ENCODE measurements at regions not wholly inside any gene's neighbourhood (a gene's known extent, or its start where the extent isn't known, plus 50 kb on each side); places are given as distances from the start of the nearest gene placed in this dataset.

DNA sequence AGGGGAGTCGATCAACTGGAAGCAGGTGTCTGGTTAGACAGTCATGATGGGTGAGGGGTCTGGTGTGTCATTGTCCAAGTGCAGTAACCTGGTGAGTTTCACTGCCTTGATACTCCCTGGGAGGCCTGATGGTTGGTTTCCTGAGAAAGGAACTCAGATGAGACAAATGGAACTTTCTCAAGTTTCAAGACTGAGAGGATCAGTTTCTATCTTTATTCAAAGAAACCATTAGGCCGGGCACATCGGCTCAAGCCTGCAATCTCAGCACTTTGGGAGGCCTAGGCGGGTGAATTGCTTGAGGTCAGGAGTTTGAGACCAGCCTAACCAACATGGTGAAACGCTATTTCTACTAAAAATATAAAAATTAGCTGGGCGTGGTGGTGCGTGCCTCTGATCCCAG, 776.1 kb downstream of the AACS start:
- Histone ChIP-seq H3K9me3 (ENCODE audit: low read length) (0 out of 2 replicates have a peak, but pooled peaks cover 9% of the 10 kb centered on the region), H3K9me2 (replicated peaks; ENCODE audit: low read length) (no peaks in the 10 kb centered on the region), H2AFZ (ENCODE audit: low read length) (no peak overlapping the region), H3K4me3 (ENCODE audit: low read length) (no peak overlapping the region), H4K20me1 (ENCODE audit: low read length) (no peaks in the 10 kb centered on the region), H3K79me2 (ENCODE audit: low read length) (no peaks in the 10 kb centered on the region), H3K4me2 (ENCODE audit: low read length) (no peak overlapping the region), H3F3A (ENCODE audit: low read length, unreplicated experiment) (no peaks in the 10 kb centered on the region), H3K4me1 (ENCODE audit: insufficient read depth, low read length) (no peaks in the 10 kb centered on the region), H3K27me3 (ENCODE audit: low read length) (no peaks in the 10 kb centered on the region), H3K9ac (ENCODE audit: low read length) (no peak overlapping the region), H3K36me3 (ENCODE audit: low read depth, low read length) (no peaks in the 10 kb centered on the region), H3K27ac (ENCODE audit: low read length) (no peak overlapping the region)
- ATAC-seq (no peak), DNase-seq (no peak)
- no peak for TF ChIP-seq EZH2phosphoT487 (IDR thresholded peaks at IDR 0.05; ENCODE audit: borderline replicate concordance, low read length)
- TF ChIP-seq, protein P1, sequence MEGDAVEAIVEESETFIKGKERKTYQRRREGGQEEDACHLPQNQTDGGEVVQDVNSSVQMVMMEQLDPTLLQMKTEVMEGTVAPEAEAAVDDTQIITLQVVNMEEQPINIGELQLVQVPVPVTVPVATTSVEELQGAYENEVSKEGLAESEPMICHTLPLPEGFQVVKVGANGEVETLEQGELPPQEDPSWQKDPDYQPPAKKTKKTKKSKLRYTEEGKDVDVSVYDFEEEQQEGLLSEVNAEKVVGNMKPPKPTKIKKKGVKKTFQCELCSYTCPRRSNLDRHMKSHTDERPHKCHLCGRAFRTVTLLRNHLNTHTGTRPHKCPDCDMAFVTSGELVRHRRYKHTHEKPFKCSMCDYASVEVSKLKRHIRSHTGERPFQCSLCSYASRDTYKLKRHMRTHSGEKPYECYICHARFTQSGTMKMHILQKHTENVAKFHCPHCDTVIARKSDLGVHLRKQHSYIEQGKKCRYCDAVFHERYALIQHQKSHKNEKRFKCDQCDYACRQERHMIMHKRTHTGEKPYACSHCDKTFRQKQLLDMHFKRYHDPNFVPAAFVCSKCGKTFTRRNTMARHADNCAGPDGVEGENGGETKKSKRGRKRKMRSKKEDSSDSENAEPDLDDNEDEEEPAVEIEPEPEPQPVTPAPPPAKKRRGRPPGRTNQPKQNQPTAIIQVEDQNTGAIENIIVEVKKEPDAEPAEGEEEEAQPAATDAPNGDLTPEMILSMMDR (conservative IDR thresholded peaks at IDR 0.05; ENCODE audit: low read depth, low read length): no peak
- no peak for TF ChIP-seq EZH2 (IDR thresholded peaks at IDR 0.05; ENCODE audit: low read length, unreplicated experiment)
- CTCF ChIA-PET: no interaction called here
- BruUV-seq (replicated peaks): no TSS peak
- POLR2A ChIA-PET (ENCODE audit: unreplicated experiment): no interaction called here
- intact Hi-C loops (cut with micrococcal nuclease): no loop called here

DNA sequence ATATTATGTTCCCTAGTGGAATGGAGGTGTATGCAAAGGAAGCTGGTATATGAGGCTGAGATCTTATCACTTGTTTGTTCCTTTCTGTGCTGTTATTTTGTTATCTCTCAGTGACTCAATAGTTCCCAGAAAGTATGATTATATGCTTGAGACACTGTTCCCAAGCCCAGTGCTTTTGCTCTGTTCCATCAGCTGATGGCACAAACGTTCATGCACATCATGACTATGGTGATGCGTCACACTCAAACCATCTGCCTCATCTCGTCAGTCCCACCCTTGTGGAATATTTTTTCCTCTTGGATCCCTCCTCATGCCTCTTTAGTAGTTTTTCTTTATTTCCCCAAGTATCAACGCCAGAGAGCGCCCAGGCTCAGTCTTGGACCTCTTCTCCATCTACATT, 786.9 kb downstream of the AACS start:
- Histone ChIP-seq H3K9ac (ENCODE audit: low read length) (no peak overlapping the region), H3K4me1 (ENCODE audit: insufficient read depth, low read length) (no peaks in the 10 kb centered on the region), H4K20me1 (ENCODE audit: low read length) (no peaks in the 10 kb centered on the region), H3K4me2 (ENCODE audit: low read length) (no peak overlapping the region), H3F3A (ENCODE audit: low read length, unreplicated experiment) (no peaks in the 10 kb centered on the region), H3K36me3 (ENCODE audit: low read depth, low read length) (no peaks in the 10 kb centered on the region), H3K9me2 (replicated peaks; ENCODE audit: low read length) (no peaks in the 10 kb centered on the region), H3K27me3 (ENCODE audit: low read length) (no peaks in the 10 kb centered on the region), H2AFZ (ENCODE audit: low read length) (no peak overlapping the region), H3K27ac (ENCODE audit: low read length) (no peak overlapping the region), H3K9me3 (ENCODE audit: low read length) (no peaks in the 10 kb centered on the region; the same call in 1 of the 2 replicates), H3K4me3 (ENCODE audit: low read length) (no peak overlapping the region), H3K79me2 (ENCODE audit: low read length) (no peaks in the 10 kb centered on the region)
- ChIA-PET CTCF (no interaction called here), POLR2A (ENCODE audit: unreplicated experiment) (no interaction called here)
- BruUV-seq (replicated peaks): no TSS peak
- intact Hi-C loops (cut with micrococcal nuclease): no loop called here
- ATAC-seq (no peak), DNase-seq (no peak)
- TF ChIP-seq, protein P1 (conservative IDR thresholded peaks at IDR 0.05; ENCODE audit: low read depth, low read length): no peak
- TF ChIP-seq EZH2 (IDR thresholded peaks at IDR 0.05; ENCODE audit: low read length, unreplicated experiment) (no peak), EZH2phosphoT487 (IDR thresholded peaks at IDR 0.05; ENCODE audit: borderline replicate concordance, low read length) (no peak)

GRCh38 chr12:125852679-125853078, 787.4 kb downstream of the AACS start:
- ChIA-PET CTCF (no interaction called here), POLR2A (ENCODE audit: unreplicated experiment) (no interaction called here)
- Histone ChIP-seq H3K4me2 (ENCODE audit: low read length) (no peak overlapping the region), H3F3A (ENCODE audit: low read length, unreplicated experiment) (no peaks in the 10 kb centered on the region), H3K9me2 (replicated peaks; ENCODE audit: low read length) (no peaks in the 10 kb centered on the region), H3K9me3 (ENCODE audit: low read length) (no peaks in the 10 kb centered on the region; the same call in 1 of the 2 replicates), H3K4me3 (ENCODE audit: low read length) (no peak overlapping the region), H4K20me1 (ENCODE audit: low read length) (no peaks in the 10 kb centered on the region), H3K79me2 (ENCODE audit: low read length) (no peaks in the 10 kb centered on the region), H2AFZ (ENCODE audit: low read length) (no peak overlapping the region), H3K9ac (ENCODE audit: low read length) (no peak overlapping the region), H3K27ac (ENCODE audit: low read length) (no peak overlapping the region), H3K36me3 (ENCODE audit: low read depth, low read length) (no peaks in the 10 kb centered on the region), H3K4me1 (ENCODE audit: insufficient read depth, low read length) (no peaks in the 10 kb centered on the region), H3K27me3 (ENCODE audit: low read length) (no peaks in the 10 kb centered on the region)
- DNase-seq (no peak), ATAC-seq (no peak)
- BruUV-seq (replicated peaks): no TSS peak
- no peak for TF ChIP-seq EZH2phosphoT487 (IDR thresholded peaks at IDR 0.05; ENCODE audit: borderline replicate concordance, low read length)
- TF ChIP-seq, protein P1 (conservative IDR thresholded peaks at IDR 0.05; ENCODE audit: low read depth, low read length): no peak
- TF ChIP-seq EZH2 (IDR thresholded peaks at IDR 0.05; ENCODE audit: low read length, unreplicated experiment): no peak
- intact Hi-C loops (cut with micrococcal nuclease): no loop called here

Data from PC-3 (cell line).